T-helper 22 cell (primary cell): ENCODE measurements at regions not wholly inside any gene's neighbourhood (a gene's known extent, or its start where the extent isn't known, plus 50 kb on each side); places are given as distances from the start of the nearest gene placed in this dataset.

Experiments used
- DNase-seq: peaks from one replicate; pipeline ENCODE4 v3.0.0-alpha.2; 2020; ENCODE audit warnings: low read depth

DNA sequence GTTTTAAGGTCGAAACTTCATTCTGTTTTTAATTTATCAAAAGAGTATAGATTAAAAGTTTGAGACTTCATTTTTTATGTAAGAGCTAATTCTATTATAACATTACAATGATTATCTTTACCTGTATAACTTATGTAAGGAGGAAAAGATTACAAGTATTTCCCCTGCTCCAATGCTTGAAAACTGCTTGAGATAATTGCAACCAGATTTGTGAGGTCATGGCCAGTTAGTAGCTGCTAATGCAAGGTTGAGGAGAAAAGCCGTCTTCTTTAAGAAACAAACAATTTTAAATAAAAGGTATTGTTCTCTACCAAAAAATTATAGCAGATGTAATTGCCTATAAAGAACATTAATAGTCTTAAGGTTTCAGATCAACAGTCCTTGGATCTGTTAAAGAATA, 208.3 kb upstream of the UBE2E2 start:
- DNase-seq = no peak

DNA sequence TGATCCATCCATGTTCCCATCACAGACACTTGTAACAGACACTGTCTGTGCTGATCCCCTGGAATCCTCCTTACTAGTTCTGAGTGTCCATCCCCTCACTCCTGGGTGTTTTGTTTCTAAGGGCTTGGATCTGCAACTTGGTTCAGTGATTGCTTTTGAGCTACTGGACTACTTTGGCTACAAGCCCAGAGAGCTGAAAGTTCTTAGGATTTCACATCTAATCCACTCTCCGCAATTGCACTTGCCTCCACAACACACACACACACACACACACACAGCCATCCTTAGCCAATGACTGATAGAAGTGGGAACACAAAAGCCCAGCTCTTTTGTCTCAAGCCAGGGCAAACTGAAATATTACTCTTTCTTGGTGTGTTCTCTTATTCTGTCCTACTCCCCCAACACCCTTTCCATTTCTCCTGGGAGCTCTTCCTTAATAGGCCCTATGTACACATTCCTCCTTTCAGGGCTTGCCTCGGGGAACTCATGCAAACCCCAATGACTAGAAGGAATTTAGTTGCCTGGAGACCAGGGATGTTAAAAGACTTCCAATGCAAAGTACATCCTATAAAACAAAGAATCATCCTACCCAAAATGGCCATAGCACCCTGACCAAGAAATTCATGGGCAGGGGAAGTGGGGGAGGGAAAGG, 206.1 kb upstream of the UBE2E2 start:
- DNase-seq = no peak

DNA sequence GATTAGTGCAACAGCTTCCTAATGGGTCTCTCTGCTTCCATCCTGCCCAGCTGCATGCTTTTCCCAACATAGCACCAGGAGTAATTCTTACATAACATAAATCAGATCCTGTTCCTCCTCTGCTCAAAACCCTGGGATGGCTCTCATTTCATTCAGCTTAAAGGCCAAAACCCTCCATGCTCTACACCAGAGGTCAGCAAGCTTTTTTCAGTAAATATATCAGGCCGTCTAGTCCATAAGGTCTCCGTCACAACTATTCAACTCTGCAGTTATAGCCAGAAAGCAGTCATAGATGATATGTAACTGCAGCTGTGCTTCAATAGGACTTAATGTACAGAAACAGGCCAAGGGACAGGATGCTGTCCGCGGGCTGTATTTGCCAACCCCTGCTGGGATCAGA, 202.8 kb upstream of the UBE2E2 start:
- DNase-seq = no peak

DNA sequence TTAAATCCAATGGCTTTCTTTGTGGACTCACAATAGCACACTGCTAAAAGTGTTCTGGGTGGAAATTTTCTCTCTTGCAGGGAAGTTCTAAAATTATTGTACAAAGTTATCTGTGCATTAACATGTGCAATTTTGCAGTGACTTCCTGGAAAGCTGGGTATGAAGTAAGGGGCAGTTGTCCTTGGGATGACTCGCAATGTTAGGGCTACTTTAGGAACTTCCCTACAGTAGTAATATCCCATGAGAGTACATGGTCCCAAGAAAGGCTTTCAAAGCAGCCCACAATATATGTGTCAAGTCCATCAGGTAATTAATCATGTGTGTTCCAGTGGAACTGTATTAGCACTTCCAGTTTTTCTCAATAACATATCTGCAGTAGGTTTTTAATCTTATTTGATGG, 201.0 kb upstream of the UBE2E2 start:
- no peak for DNase-seq

DNA sequence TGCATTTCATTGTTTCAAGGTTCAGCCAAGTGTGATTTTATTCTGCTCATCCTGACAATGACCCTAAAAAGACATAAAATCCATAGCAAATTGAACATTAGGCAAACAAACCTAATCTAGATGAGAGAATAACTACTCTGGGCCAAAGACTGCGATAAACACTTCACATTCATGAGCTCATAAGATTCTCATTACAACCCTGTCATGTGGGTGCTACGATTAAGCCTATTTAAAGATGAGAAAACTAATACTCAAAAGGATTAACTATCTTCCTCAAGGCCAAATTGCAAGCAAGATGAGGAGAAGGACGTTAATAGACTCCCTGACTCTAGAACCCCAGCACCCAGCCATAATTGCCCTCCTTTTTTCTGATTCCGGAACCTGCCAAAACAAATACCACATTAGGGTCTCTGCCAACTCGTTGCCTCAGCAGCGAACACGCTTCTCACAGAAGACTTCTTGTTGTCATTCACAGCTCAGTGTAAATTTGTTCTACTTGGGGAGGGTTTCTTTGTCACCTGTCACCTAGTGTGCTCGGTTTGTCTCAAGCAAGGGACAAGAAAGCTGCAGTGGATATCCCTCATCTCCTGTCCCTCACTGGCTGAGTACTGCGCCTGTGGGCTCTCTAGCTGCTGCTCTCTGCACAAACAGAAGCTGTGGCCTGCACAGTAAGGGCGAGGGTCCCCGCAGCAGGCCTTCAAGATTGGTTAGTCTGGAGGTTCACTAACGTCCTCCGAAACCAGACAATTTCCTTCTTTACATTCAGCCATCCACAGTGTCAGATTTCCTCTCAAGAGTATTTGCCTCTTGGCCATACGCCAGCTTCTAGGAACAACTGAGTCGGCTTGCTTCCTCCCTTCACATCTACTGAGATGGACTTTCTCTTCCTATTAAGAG, 200.0 kb upstream of the UBE2E2 start:
- DNase-seq = no peak

DNA sequence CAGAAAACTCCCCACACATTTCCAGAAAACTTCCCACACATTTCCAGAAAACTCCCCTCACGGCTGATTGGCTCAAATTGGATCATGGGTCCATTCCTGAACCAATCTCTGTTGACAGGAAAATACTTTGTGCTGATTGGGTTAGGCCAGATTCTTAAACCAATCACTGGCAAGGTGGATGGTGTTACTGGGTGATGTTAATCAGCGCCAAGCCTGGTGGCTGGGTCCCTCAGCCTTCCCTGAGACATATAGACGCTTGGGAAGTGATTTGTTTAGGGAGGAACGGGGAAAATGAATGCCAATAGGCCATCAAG, 199.4 kb upstream of the UBE2E2 start:
- DNase-seq = no peak

DNA sequence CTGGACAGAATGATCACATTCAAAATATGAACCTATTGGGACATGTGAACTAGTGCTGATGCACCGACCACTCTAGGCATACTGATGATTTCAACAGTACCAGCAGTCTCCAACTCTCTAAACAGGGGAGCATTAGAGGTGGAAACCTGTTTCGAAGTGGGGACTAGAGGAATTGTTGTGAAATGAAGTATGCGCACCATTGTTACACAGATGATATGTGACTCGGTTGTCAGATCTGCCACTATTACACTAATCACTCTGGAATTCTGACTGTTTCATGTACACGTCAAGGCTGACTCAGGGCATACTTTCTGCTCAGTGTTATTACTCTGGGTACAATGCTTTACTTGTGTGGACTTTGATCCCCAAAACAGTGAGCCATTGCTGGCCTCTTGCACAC, 198.2 kb upstream of the UBE2E2 start:
- DNase-seq = no peak

DNA sequence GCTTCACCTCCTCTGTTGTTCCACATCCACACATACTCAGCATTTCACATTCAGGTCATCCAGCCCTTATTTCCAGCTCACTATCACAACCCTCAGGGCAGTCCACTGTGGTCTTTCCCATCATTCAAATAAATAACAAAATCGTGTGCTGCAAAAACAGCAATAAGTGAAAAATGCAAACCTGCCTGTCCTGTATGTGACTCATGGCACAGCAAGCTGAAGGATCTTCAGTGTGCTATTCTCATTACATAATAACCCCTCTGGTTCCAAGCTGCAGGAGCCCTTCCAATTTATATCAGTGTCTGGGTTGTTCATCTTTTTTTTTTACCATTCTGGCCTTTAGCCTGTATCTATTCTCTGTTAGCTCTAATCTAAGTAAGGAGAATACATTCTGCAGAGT, 185.3 kb upstream of the UBE2E2 start:
- no peak for DNase-seq

DNA sequence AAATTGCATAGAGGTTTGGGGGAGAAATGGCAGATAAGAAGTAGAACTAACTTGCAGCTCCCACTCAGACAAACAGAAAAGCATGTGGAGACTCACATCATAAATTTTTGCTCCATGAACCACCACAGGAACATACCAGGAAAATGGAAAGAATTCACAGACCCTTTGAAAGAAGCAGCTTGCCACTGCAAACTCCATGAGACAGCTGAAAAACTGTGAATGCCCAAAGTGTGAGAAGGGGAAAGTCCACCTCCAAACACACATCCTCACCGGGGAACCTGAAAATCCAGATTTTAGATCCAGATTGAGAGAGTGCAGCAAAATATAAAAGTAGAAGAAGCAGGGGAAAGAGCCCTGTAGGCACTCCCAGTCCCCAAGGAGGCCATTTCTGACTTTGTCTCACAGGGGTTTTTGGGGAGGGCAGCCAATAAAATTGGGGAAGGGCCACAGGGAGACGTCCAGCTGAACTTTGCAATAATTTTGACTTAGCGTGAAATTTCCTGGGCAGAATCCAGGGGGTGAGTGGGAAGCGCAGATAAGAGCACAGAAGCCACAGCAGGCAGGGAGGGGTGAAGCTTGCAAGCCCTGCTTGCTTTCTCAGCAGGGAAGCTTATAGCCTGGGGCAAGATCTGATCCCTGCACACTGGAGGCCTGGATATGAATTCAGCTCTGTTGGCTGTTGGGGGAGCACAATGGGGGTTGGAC, 183.4 kb upstream of the UBE2E2 start:
- no peak for DNase-seq

DNA sequence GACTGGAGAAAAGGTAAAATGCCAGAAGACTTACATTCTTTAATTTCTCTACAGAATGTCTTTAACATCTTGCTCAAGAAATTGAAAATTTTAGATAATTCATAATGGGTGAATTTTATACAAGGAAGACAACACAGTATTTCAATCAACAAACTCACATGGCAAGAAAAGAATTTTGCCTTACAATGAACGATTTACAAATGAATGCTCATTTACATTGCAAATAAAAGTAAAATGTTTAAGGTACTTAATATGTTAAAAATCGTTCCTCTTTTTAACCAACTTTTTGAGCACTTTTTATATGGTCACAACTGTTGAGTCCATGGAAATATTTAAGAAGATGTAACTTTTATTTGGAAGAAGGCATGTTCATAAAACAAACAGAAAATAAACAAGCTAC, 174.8 kb upstream of the UBE2E2 start:
- no peak for DNase-seq

DNA sequence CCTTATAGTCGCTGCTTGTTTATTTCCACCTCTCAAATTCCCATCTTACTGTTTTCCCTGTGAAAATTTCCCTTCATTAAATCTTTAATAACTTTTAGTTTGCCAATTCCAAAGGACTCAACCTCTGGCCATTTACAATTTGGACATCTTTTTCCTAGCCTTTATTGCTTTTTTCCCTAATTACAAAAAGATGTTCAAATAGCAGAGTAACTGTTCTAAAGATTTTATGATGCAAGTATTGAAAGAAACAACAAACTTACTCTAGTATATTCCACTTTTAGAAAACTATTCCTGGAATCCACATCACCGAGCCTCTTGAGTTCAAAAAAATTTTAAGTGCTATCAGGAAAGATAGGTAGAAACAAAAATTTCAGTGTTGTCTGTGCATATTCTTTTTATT, 174.1 kb upstream of the UBE2E2 start:
- no peak for DNase-seq

DNA sequence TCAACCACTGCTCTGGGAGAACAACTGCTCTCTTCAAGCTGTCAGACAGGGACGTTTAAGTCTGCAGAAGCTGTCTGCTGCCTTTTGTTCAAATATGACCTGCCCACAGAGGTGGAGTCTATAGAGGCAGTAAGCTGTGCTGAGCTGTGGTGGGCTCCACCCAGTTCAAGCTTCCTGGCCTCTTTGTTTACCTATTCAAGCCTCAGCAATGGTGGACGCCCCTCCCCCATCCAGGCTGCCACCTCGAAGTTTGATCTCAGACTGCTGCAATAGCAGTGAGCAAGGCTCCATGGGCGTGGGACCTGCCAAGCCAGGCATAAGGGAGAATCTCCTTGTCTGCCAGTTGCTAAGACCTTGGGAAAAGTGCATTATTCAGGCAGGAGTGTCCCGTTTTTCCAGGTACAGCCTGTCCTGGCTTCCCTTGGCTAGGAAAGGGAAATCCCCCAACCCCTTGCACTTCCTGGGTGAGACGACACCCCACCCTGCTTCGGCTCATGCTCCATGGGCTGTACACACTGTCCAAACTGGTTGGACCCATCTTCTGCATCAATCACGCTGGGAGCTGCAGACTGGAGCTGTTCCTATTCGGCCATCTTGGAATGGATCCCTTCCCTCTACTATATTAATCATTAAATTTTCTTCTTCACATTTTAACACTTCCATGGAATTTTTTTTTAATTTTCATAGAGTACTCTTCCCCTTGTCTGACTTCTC, 167.0 kb upstream of the UBE2E2 start:
- no peak for DNase-seq

DNA sequence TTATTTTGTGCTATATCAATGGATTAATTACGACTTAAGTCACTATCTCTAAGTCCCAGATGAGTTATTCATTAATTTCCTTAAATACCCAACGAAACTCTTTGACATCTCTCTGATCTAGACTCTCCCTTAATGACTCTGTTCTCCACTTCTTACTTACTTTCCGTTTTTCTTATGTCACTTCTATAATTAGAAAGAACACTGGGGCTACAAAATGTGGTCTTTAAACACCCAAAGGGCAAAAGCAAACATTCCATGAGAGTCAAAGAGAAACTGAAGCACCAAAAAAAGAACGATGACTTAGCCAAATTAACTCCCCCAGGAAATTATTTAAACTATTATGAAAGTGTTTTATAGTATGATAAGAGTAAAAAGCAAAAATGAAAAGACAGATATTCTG, 166.4 kb upstream of the UBE2E2 start:
- no peak for DNase-seq

DNA sequence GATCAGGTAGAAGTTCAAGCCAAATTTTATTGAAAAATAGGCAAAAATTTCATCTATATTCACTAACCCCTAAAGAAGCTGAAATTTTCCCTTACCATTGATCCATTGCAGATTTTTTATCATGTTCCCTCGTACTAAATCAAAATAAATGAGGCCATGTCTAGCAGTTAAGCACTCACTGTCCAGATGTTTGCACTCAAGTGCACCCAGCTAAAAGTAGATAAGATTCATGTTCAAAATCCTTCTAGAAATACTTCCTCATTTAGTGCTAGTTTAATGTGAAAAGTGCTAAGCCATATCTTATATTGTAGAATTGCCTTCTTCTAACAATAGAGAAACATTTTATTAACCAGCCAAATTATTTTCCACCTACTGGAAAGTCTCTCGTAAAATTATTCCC, 164.7 kb upstream of the UBE2E2 start:
- DNase-seq = no peak

DNA sequence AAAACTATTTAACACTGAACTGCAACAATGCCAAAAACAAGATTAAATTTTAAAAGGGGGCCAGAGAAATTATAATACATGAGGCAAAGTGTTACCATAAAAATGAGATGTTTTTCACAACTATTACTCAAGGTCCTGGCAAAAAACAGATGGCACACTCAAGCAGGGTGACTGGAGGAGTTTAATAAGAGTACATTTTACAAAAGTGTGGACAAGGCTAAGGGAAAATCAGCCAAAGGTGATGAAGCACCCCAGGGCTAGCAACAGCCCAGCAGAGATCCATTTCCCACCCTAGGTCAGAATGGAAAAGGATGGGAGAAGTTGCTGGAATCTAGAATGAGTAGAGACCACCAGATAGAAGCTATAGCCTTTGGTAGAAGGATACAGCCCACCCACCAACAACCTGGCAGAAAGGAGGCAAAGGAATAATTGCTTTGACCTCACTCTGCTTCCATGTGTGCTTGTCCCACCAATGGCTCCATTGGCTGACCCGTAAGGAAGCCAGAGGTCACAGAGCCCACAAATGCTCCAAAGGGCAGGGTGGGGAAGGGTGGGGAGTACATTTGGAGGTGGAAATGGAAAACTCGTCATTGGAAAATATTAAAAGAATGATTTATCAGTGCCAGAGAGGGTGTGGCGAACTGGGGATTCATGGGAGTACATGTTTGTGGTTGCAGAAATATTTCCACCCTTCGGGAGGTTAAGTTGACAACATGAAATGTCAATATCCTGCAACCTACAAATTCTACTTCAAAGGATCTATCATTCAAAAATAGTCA, 161.0 kb upstream of the UBE2E2 start:
- no peak for DNase-seq

DNA sequence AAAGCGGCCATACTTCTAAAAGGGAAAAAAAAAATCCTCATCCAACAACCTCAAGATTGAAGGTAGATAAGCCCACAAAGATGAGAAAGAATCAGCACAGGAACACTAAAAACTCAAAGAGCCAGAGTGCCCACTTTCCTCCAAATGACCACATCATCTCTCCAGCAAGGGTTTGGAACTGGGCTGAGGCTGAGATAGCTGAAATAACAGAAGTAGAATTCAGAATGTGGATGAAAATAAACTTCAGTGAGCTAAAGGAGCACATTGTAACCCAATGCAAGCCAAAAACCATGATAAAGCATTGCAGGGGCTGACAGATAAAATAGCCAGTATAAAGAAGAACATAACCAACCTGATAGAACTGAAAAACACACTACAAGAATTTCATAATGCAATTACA, 158.7 kb upstream of the UBE2E2 start:
- no peak for DNase-seq

DNA sequence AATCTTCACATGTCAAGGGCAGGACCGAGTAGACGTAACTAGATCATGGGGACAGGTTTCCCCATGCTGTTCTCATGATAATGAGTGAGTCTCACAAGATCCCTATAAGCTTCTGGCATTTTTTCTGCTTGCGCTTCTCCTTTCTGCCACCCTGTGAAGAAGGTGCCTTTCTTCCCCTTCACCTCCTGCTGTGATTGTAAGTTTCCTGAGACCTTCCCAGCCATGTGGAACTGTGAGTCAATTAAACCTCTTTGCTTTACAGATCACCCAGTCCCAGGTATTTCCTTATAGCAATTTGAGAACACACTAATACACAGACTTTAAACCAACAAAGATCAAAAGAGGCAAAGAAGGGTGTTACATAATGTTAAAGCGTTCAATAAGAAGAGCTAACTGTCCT, 156.6 kb upstream of the UBE2E2 start:
- DNase-seq = no peak

DNA sequence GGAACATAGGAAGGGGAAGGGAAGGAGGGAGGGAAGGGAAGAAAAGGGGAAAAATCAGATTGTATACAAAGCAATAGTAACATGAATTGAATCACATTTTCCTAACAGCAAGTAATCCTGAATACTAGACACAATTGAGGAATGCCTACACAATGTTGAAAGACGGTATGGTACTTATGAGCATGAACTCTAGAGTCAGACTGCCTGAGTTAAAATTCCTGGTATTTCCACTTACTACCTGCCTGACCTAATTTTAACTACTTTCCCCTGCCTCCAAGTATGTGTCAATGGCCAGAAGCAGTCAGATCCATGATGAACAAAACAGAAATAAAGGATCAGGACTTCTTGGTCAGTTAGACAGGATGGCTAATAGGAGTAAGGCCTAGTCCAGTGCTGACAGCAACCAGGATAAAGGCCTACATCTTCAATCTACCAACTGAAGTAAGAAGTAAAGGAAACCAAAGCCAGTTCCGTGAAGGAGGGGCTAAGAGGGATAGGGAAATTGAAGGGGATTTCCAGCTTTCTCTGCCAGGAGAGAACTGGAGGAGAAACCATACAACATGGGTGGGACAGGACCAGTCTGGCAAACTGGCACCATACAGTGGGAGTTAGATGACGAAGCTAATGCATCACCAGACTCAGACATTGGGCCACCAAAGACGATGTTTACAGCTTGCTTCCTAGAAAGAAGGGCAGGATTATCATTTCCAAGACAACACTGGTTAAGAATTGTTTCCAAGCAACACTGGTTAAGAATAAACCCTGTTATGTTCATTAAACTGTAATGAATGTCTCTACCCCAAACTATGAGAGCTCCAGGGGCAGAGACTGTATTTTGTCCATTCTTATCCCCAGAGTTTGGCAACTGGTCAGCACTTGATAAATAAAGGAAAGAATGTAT, 151.6 kb upstream of the UBE2E2 start:
- no peak for DNase-seq

DNA sequence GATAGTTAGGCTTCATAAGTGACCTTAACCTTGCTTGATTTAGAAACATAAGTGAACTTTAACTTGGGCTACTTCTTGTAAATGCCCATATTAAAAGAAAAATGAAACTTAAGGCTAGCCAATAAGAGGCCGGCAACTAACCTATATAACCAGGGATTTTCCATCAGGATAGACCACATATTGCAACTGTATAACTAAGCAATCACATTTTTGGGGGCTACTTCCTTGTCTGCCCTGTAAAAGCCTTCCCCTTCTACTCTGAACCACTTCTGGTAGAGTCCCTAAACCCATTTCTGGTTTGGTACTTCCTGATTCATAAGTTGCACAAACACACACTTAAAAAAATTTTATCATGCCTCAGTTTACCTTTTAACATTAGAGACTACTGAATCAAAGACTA, 150.9 kb upstream of the UBE2E2 start:
- no peak for DNase-seq

DNA sequence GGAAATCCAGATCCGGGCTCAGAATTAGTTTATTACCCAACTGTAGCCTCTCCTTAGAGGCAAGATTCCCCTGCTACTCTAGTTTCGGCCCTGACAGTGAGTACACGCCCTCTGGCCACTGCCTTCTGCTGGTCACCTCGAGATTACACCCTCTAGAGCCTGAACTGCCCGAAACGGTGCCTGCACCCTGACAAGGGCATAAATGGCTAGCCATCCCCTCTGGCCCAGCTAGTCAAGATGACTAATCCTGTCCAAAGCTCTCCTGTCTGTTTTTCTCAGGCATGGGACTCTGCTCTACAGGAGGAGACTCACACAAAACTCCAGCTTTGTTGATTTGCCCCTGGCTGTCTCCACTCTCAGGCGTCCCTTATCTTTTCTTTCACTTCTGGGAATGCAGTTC, 150.5 kb upstream of the UBE2E2 start:
- no peak for DNase-seq
